AG04450 (cell line): ENCODE measurements at regions not wholly inside any gene's neighbourhood (a gene's known extent, or its start where the extent isn't known, plus 50 kb on each side); places are given as distances from the start of the nearest gene placed in this dataset.
"Not testable (repeated sequence)": the region's sequence is repeated elsewhere in the genome, so short reads cannot be mapped to it uniquely, and the experiment has no call there.

Experiments
- CTCF ChIA-PET: fragments of 300-600, 350-600 bp; formaldehyde crosslinking; extraction: SDS; loops from one replicate; lab custom pipeline; 2022; ENCODE audit warnings: antibody characterized with exemption, inconsistent platforms; lab: Charles Lee
- POLR2A ChIA-PET: fragments of 350-600 bp; formaldehyde crosslinking; extraction: SDS; loops from one replicate; lab custom pipeline; 2021; ENCODE audit warnings: antibody characterized with exemption, inconsistent platforms; lab: Yijun Ruan, JAX
- DNase-seq: peaks from one replicate; pipeline ENCODE4 v3.0.0-alpha.2; 2011; ENCODE audit warnings: low read depth, low spot score
- H3K27ac ChIP-seq: one replicate; pipeline ENCODE4 v1.5.1; 2012; ENCODE audit warnings: low read depth, low read length, control low read depth
- H3K27me3 ChIP-seq: one replicate; pipeline ENCODE4 v1.6.0; 2012; ENCODE audit warnings: low read length; ENCODE audit not compliant: control insufficient read depth, insufficient read depth
- H3K4me3 ChIP-seq: 2 replicates; pipeline ENCODE4 v1.5.1; 2011; ENCODE audit warnings: mild to moderate bottlenecking, low read depth, low read length, control low read depth
- H3K9me3 ChIP-seq: 2 replicates; pipeline ENCODE4 v1.5.1; 2012; ENCODE audit warnings: low read length; ENCODE audit not compliant: control insufficient read depth, insufficient read depth
- CTCF ChIP-seq: IDR thresholded peaks from 2 replicates; pipeline ENCODE4 v1.5.1; 2011; ENCODE audit warnings: low read depth, low read length, control low read depth, inconsistent platforms

GRCh38 chr2:16219292-16219975 lies 279.1 kb downstream of the MYCN start:
- TF ChIP-seq CTCF = no peak
- H3K4me3 ChIP-seq = no peak overlapping the region
- POLR2A ChIA-PET = no interaction called here
- no peak for DNase-seq
- CTCF ChIA-PET = no interaction called here
- peaks cover 76% of the 10 kb centered on the region for H3K9me3 ChIP-seq
- no peak overlapping the region for H3K27ac ChIP-seq
- no peaks in the 10 kb centered on the region for H3K27me3 ChIP-seq

DNA sequence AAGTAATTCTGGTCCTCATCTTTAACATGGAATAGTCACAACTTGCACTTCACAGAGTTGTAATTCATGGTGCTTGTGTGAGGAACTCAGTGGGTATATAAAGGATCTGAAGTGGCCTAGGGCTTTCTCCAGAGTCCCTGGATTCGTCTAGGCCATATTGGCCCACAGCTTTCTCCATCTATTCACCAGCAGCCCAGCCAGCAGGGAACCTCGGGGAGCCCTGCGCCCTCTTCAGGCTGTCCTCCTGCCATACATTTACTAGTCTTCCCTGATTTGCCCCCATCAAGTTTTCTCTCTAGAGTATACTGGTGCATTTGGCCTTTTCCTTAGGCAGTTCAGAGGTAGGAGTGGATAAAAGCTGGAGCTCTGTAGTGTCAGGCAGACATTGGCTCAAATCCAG lies 278.3 kb downstream of the MYCN start:
- no peaks in the 10 kb centered on the region for H3K27me3 ChIP-seq
- no peak overlapping the region for H3K27ac ChIP-seq
- ChIA-PET POLR2A (no interaction called here), CTCF (no interaction called here)
- DNase-seq = no peak
- no peak overlapping the region for H3K4me3 ChIP-seq
- TF ChIP-seq CTCF = no peak
- H3K9me3 ChIP-seq = peaks cover 68% of the 10 kb centered on the region

DNA sequence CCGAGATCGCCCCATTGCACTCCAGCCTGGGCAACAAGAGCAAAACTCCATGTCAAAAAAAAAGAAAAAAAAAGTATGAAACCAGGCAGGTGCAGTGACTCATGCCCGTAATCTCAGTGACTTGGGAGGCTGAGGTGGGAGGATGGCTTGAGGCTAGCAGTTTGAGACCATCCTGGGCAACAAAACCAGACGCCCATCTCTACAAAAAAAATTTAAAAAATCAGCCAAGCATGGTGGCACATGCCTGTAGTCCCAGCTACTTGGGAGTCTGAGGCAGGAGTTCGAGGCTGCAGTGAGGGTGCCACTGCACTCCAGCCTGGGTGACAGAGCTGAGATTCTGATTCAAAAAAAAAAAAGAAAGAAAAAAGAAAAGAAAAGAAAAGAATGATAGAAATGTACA lies 277.8 kb downstream of the MYCN start:
- Histone ChIP-seq H3K27me3 (no peaks in the 10 kb centered on the region), H3K9me3 (peaks cover 63% of the 10 kb centered on the region), H3K4me3 (no peak overlapping the region), H3K27ac (no peak overlapping the region)
- DNase-seq = no peak
- POLR2A ChIA-PET = no interaction called here
- CTCF ChIA-PET = no interaction called here
- no peak for TF ChIP-seq CTCF

DNA sequence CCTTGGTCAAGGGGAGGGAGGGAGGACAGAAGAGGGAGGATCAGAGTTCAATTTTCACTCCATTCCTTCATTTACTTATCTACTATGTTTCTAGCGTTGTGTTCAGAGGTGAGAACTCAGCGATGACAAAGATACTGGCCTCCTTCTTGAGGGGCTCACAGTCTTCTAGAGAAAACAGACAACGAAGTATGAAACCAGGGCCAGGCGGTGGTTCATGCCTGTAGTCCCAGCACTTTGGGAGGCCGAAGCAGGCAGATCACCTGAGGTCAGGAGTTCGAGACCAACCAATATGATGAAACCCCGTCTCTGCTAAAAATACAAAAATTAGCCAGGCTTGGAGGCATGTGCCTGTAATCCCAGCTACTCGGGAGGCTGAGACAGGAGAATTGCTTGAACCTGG lies 277.4 kb downstream of the MYCN start:
- DNase-seq, H3K27me3 ChIP-seq, POLR2A ChIA-PET, H3K4me3 ChIP-seq, H3K27ac ChIP-seq, CTCF ChIA-PET: not testable (repeated sequence)
- peaks cover 59% of the 10 kb centered on the region for H3K9me3 ChIP-seq

DNA sequence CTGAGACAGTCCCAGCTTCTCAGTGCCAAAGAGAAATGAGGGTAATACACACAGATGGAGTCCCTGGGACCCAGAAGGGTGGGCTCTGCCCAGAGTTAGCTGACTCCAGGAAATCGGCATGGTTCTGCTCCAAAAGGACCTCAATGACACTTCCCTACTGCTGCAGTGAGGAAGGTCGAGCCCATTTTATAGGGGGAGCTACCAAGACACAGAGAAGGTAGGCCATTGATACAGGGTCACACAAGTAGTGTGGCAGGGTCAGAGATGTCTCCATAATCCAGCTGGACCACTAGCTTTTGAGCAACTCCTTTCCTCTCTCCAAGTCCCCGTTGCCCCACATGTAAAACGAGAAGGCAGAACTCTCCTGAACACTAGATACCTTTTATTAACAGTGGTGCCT lies 276.9 kb downstream of the MYCN start:
- ChIA-PET POLR2A (no interaction called here), CTCF (no interaction called here)
- TF ChIP-seq CTCF = no peak
- Histone ChIP-seq H3K4me3 (no peak overlapping the region), H3K27ac (no peak overlapping the region), H3K9me3 (peaks cover 55% of the 10 kb centered on the region), H3K27me3 (no peaks in the 10 kb centered on the region)
- DNase-seq = no peak
